Body of pancreas (tissue), 4 donors: ENCODE measurements at regions not wholly inside any gene's neighbourhood (a gene's known extent, or its start where the extent isn't known, plus 50 kb on each side); places are given as distances from the start of the nearest gene placed in this dataset.

ENCODE experiments used
- POLR2A ChIP-seq, 3 donors: fragments of 450-650 bp; IDR thresholded peaks; one replicate each; pipeline ENCODE4 v1.6.1; 2016; ENCODE audit warnings: antibody characterized with exemption in 3 of 3, mild to moderate bottlenecking in 2 of 3
- TF ChIP-seq, protein P1 (sequence below), 7 experiments: fragments of 450-650 bp in 4 of 7; fragments of 200-600 bp in 3 of 7; sonication (generic) in 3 of 7; IDR thresholded peaks; one replicate each; pipeline ENCODE4 v1.5.1; 2016 to 2019; ENCODE audit warnings: antibody characterized with exemption in 7 of 7

DNA sequence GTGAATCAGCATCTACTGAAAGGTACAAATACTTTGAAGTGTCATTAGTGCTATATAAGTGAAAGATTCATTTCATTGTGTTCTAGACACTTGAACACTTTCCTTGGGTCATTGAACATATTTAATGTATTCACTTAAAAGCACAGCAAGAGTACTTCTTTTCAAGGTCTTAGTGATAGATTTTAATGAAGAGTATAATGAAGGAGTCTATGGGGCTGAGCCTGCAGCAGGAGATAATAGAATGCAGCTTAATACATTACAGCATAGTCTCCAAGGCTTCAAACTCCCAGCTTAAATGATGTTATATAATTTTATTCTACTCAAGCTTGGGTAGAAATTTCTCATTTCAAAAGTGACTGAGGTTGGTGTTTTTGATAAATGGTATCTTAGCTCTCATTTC, 66.1 kb upstream of the VEGFC start:
- TF ChIP-seq, protein P1, sequence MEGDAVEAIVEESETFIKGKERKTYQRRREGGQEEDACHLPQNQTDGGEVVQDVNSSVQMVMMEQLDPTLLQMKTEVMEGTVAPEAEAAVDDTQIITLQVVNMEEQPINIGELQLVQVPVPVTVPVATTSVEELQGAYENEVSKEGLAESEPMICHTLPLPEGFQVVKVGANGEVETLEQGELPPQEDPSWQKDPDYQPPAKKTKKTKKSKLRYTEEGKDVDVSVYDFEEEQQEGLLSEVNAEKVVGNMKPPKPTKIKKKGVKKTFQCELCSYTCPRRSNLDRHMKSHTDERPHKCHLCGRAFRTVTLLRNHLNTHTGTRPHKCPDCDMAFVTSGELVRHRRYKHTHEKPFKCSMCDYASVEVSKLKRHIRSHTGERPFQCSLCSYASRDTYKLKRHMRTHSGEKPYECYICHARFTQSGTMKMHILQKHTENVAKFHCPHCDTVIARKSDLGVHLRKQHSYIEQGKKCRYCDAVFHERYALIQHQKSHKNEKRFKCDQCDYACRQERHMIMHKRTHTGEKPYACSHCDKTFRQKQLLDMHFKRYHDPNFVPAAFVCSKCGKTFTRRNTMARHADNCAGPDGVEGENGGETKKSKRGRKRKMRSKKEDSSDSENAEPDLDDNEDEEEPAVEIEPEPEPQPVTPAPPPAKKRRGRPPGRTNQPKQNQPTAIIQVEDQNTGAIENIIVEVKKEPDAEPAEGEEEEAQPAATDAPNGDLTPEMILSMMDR (IDR thresholded peaks at IDR 0.05) = no peak
- TF ChIP-seq POLR2A (IDR thresholded peaks at IDR 0.05) = no peak
